Ishikawa (cell line): ENCODE measurements at regions not wholly inside any gene's neighbourhood (a gene's known extent, or its start where the extent isn't known, plus 50 kb on each side); places are given as distances from the start of the nearest gene placed in this dataset.

ENCODE experiments used
- CEBPB ChIP-seq: IDR thresholded peaks from 2 replicates; pipeline ENCODE4 v1.6.1; 2012
- CREB1 ChIP-seq: IDR thresholded peaks from 2 replicates; pipeline ENCODE4 v1.6.1; 2012; ENCODE audit warnings: low read depth
- EGR1 ChIP-seq: IDR thresholded peaks from 2 replicates; pipeline ENCODE4 v1.6.1; 2012
- EP300 ChIP-seq: IDR thresholded peaks from 2 replicates; pipeline ENCODE4 v1.6.1; 2012; ENCODE audit warnings: borderline replicate concordance
- FOXM1 ChIP-seq: IDR thresholded peaks from 2 replicates; pipeline ENCODE4 v1.6.1; 2012; ENCODE audit warnings: low read depth, borderline replicate concordance
- MAX ChIP-seq: IDR thresholded peaks from 2 replicates; pipeline ENCODE4 v1.6.1; 2012
- NFIC ChIP-seq: IDR thresholded peaks from 2 replicates; pipeline ENCODE4 v1.6.1; 2012
- RAD21 ChIP-seq: IDR thresholded peaks from 2 replicates; pipeline ENCODE4 v1.6.1; 2012; ENCODE audit warnings: low read depth
- REST ChIP-seq: IDR thresholded peaks from 2 replicates; pipeline ENCODE4 v1.6.1; 2012; ENCODE audit warnings: low read depth, mild to moderate bottlenecking
- TAF1 ChIP-seq: IDR thresholded peaks from 2 replicates; pipeline ENCODE4 v1.6.1; 2012; ENCODE audit warnings: low read depth, mild to moderate bottlenecking
- TCF12 ChIP-seq: IDR thresholded peaks from 2 replicates; pipeline ENCODE4 v1.6.1; 2012; ENCODE audit warnings: low read depth
- TEAD4 ChIP-seq: IDR thresholded peaks from 2 replicates; pipeline ENCODE4 v1.6.1; 2012
- USF1 ChIP-seq: IDR thresholded peaks from 2 replicates; pipeline ENCODE4 v1.6.1; 2012
- YY1 ChIP-seq: IDR thresholded peaks from 2 replicates; pipeline ENCODE4 v1.6.1; 2012; ENCODE audit warnings: low read depth
- ZBTB7A ChIP-seq: IDR thresholded peaks from 2 replicates; pipeline ENCODE4 v1.6.1; 2012; ENCODE audit warnings: low read depth

GRCh38 chr12:78790148-78790547, 74.4 kb upstream of the SYT1 start:
- TF ChIP-seq EGR1, result no peak
- TF ChIP-seq YY1, result no peak
- no peak for TF ChIP-seq TEAD4
- TF ChIP-seq RAD21, result no peak
- TF ChIP-seq EP300, result no peak
- TF ChIP-seq MAX, result no peak
- no peak for TF ChIP-seq CREB1
- TF ChIP-seq ZBTB7A, result no peak
- TF ChIP-seq NFIC, result no peak
- TF ChIP-seq TAF1, result no peak
- TF ChIP-seq FOXM1, result no peak

- TF ChIP-seq USF1 (no peak), MAX (no peak), CEBPB (no peak), CREB1 (no peak), EGR1 (no peak), YY1 (no peak), TCF12 (no peak), FOXM1 (no peak), EP300 (no peak), ZBTB7A (no peak), TAF1 (no peak), TEAD4 (no peak), RAD21 (no peak), REST (no peak), NFIC (no peak)
Measured at GRCh38 chr12:78792052-78792698, 72.4 kb upstream of the SYT1 start.

- TF ChIP-seq ZBTB7A (no peak), TCF12 (no peak), REST (no peak), TEAD4 (no peak), EP300 (no peak)
Measured at GRCh38 chr12:78793491-78793890, 71.1 kb upstream of the SYT1 start.

GRCh38 chr12:78793982-78794381, 70.6 kb upstream of the SYT1 start:
- TF ChIP-seq FOXM1, result no peak
- no peak for TF ChIP-seq REST
- TF ChIP-seq MAX, result no peak
- no peak for TF ChIP-seq EP300
- no peak for TF ChIP-seq TEAD4
- TF ChIP-seq CREB1, result no peak
- TF ChIP-seq CEBPB, result no peak
- no peak for TF ChIP-seq USF1
- no peak for TF ChIP-seq YY1
- no peak for TF ChIP-seq RAD21
- TF ChIP-seq TAF1, result no peak
- no peak for TF ChIP-seq NFIC
- no peak for TF ChIP-seq TCF12
- TF ChIP-seq EGR1, result no peak
- TF ChIP-seq ZBTB7A, result no peak
